ENCODE measurements at regions not wholly inside any gene's neighbourhood (a gene's known extent, or its start where the extent isn't known, plus 50 kb on each side); places are given as distances from the start of the nearest gene placed in this dataset.

DNA sequence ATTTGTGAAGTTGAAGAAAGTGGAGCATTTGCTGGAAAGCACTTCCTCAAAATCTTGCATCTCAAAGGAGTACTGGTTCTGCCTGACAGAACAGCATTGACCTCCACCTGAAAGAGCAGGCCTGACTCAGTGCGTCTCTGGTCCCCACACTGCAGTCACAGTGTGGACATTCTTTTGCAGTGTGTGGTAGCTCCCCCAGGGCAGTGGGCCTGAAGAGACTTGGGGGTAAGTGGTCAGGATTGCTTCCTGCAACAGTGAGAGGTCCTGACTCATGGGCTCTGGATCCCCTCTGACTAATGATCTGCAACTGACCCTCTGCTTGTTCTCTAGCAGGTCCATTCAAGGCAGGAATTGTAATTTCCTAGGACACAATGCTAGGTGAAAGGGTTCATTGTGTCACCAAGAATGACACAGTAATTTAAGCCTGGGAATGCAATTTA is 204.9 kb upstream of the KCNJ16 start:
- TF ChIP-seq POLR2A (IDR thresholded peaks at IDR 0.05) (no peak), POLR2AphosphoS5 (IDR thresholded peaks at IDR 0.05) (no peak), EP300 (IDR thresholded peaks at IDR 0.05) (no peak)
- TF ChIP-seq, protein P1, sequence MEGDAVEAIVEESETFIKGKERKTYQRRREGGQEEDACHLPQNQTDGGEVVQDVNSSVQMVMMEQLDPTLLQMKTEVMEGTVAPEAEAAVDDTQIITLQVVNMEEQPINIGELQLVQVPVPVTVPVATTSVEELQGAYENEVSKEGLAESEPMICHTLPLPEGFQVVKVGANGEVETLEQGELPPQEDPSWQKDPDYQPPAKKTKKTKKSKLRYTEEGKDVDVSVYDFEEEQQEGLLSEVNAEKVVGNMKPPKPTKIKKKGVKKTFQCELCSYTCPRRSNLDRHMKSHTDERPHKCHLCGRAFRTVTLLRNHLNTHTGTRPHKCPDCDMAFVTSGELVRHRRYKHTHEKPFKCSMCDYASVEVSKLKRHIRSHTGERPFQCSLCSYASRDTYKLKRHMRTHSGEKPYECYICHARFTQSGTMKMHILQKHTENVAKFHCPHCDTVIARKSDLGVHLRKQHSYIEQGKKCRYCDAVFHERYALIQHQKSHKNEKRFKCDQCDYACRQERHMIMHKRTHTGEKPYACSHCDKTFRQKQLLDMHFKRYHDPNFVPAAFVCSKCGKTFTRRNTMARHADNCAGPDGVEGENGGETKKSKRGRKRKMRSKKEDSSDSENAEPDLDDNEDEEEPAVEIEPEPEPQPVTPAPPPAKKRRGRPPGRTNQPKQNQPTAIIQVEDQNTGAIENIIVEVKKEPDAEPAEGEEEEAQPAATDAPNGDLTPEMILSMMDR (IDR thresholded peaks at IDR 0.05): no peak

Data from upper lobe of left lung (tissue), 4 donors.